Gastroesophageal sphincter (tissue), 4 donors: ENCODE measurements at regions not wholly inside any gene's neighbourhood (a gene's known extent, or its start where the extent isn't known, plus 50 kb on each side); places are given as distances from the start of the nearest gene placed in this dataset.

Experiments used
- ATAC-seq: fragments of 150-250 bp; one replicate; pipeline ENCODE4 v1.9.1; 2016; ENCODE audit warnings: mild to moderate bottlenecking, moderate library complexity
- H3K27ac ChIP-seq, 4 donors: fragments of 200-600 bp; sonication (generic) in 3 of 4; 1 replicate in 3 of 4; 2 replicates in 1 of 4; pipeline ENCODE4 v1.5.1; 2016 to 2019
- H3K27me3 ChIP-seq: fragments of 200-600 bp; sonication (generic); one replicate; pipeline ENCODE4 v1.5.1; 2019
- H3K36me3 ChIP-seq, 2 donors: fragments of 200-600 bp; sonication (generic); one replicate each; pipeline ENCODE4 v1.5.1; 2019; ENCODE audit warnings: control low read depth in 1 of 2
- H3K4me1 ChIP-seq, 3 donors: fragments of 200-600 bp; sonication (generic); 1 replicate in 2 of 3; 2 replicates in 1 of 3; pipeline ENCODE4 v1.5.1; 2016 to 2019; ENCODE audit warnings: control low read depth in 2 of 3
- H3K4me3 ChIP-seq, 2 donors: fragments of 200-600 bp; sonication (generic); one replicate each; pipeline ENCODE4 v1.5.1; 2019; ENCODE audit warnings: mild to moderate bottlenecking in 1 of 2, moderate library complexity in 1 of 2
- H3K9me3 ChIP-seq, 3 donors: fragments of 200-600 bp; sonication (generic); one replicate each; pipeline ENCODE4 v1.5.1; 2017 to 2019; ENCODE audit warnings: control low read depth in 2 of 3
- EP300 ChIP-seq: sonication (generic); formaldehyde crosslinking; IDR thresholded peaks from one replicate; pipeline ENCODE4 v1.6.1; 2017; ENCODE audit warnings: antibody characterized with exemption, mild to moderate bottlenecking
- POLR2A ChIP-seq, 2 donors: fragments of 450-650 bp; IDR thresholded peaks; one replicate each; pipeline ENCODE4 v1.6.1; 2017; ENCODE audit warnings: antibody characterized with exemption in 2 of 2, mild to moderate bottlenecking in 2 of 2, moderate library complexity in 1 of 2
- POLR2AphosphoS5 ChIP-seq: sonication (generic); formaldehyde crosslinking; IDR thresholded peaks from one replicate; pipeline ENCODE4 v1.6.1; 2017; ENCODE audit warnings: antibody characterized with exemption
- WGBS, 2 donors: methylation state at CpG; one replicate each; pipeline ENCODE4 v1.1.5; 2018; ENCODE audit warnings: low coverage in 1 of 2; 5-methylcytosine and 5-hydroxymethylcytosine counted together
- TF ChIP-seq, protein P1 (sequence below), 4 experiments: fragments of 200-600 bp in 2 of 4; fragments of 450-650 bp in 2 of 4; sonication (generic) in 1 of 4; IDR thresholded peaks; one replicate each; pipeline ENCODE4 v1.5.1; 2017 to 2019; ENCODE audit warnings: antibody characterized with exemption in 4 of 4, mild to moderate bottlenecking in 2 of 4, moderate library complexity in 2 of 4

DNA sequence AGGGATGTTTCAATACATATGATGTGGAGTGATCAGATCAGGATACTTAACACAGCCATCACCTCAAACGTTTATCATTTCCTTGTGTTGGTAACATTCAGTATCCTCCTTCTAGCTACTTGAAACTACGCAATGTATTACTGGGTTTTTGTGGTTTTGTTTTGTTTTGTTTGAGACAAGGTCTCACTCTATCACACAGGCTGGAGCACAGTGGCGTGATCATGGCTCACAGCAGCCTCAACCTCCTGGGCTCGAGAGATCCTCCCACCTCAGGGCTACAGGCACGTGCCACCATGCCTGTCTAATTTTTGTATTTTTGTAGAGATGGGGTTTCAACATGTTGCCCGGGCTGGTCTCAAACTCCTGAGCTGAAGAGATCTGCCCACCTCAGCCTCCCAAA lies 70.2 kb upstream of the BCL11B start:
- Histone ChIP-seq H3K27ac (no peak overlapping the region), H3K27me3 (peaks cover 32% of the 10 kb centered on the region), H3K9me3 (peaks cover 0 to 7% (median 0%) of the 10 kb centered on the region in 3 donors), H3K4me1 (no peaks in the 10 kb centered on the region), H3K36me3 (no peaks in the 10 kb centered on the region), H3K4me3 (no peak overlapping the region)
- 60 to 72% methylated on average over 2 to 6 of the region's 6 CpGs for WGBS, 2 donors
- TF ChIP-seq EP300 (no peak), POLR2AphosphoS5 (no peak), POLR2A (IDR thresholded peaks at IDR 0.05) (no peak)
- TF ChIP-seq, protein P1, sequence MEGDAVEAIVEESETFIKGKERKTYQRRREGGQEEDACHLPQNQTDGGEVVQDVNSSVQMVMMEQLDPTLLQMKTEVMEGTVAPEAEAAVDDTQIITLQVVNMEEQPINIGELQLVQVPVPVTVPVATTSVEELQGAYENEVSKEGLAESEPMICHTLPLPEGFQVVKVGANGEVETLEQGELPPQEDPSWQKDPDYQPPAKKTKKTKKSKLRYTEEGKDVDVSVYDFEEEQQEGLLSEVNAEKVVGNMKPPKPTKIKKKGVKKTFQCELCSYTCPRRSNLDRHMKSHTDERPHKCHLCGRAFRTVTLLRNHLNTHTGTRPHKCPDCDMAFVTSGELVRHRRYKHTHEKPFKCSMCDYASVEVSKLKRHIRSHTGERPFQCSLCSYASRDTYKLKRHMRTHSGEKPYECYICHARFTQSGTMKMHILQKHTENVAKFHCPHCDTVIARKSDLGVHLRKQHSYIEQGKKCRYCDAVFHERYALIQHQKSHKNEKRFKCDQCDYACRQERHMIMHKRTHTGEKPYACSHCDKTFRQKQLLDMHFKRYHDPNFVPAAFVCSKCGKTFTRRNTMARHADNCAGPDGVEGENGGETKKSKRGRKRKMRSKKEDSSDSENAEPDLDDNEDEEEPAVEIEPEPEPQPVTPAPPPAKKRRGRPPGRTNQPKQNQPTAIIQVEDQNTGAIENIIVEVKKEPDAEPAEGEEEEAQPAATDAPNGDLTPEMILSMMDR (IDR thresholded peaks at IDR 0.05): no peak
- ATAC-seq: no peak

DNA sequence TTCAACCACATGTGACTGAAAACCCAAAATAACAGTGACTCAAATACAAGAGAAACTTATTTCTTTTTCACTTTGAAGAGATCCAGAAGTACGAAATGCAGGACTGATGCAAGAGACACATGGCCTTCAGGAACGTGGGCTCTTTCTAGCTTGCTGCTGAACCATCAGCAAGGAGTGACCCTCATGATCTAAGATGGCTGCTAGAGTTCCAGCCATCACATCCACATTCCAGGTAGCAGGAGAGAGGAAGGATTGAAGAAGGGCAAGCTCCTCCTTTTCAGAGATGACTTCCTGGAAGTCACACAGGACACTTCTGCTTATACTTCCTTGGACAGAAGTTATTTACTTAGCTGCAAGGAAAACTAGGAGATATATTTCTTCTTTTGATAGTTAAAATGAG lies 67.6 kb upstream of the BCL11B start:
- 67 to 83% methylated on average over 2 of the region's 2 CpGs for WGBS, 2 donors
- H3K36me3 ChIP-seq: no peaks in the 10 kb centered on the region
- ATAC-seq: no peak
- no peaks in the 10 kb centered on the region for H3K4me1 ChIP-seq
- H3K4me3 ChIP-seq: no peak overlapping the region
- peaks cover 35% of the 10 kb centered on the region for H3K27me3 ChIP-seq
- TF ChIP-seq EP300: no peak
- TF ChIP-seq, protein P1 (IDR thresholded peaks at IDR 0.05): no peak
- no peak for TF ChIP-seq POLR2A (IDR thresholded peaks at IDR 0.05)
- TF ChIP-seq POLR2AphosphoS5: no peak
- H3K27ac ChIP-seq: no peak overlapping the region
- peaks cover 0 to 16% (median 0%) of the 10 kb centered on the region in 3 donors for H3K9me3 ChIP-seq

DNA sequence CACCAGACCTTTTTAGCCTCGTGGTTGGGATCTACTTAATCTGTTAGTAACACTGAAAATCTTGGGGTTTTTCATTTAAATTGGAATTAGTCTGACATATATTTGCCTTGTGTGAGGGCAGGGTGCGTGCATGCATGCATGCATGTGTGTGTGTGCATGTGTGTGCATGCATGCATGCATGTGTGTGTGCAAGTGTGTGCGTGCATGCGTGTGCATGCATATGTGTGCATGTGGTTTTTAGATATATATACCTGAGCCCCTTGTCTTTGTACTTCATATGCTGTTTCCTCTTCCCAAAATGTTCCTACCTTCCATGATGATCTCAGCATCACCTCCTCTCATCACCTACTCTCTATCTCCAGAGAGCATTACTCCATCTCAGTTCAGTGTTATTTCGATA lies 66.3 kb upstream of the BCL11B start:
- ATAC-seq: no peak
- Histone ChIP-seq H3K4me1 (no peaks in the 10 kb centered on the region), H3K9me3 (peaks cover 0 to 17% (median 0%) of the 10 kb centered on the region in 3 donors), H3K36me3 (no peaks in the 10 kb centered on the region), H3K27ac (no peak overlapping the region), H3K4me3 (no peak overlapping the region), H3K27me3 (peaks cover 38% of the 10 kb centered on the region)
- 72 to 80% methylated on average over 4 to 5 of the region's 5 CpGs for WGBS, 2 donors
- TF ChIP-seq, protein P1 (IDR thresholded peaks at IDR 0.05): no peak
- TF ChIP-seq EP300: no peak
- TF ChIP-seq POLR2AphosphoS5: no peak
- TF ChIP-seq POLR2A (IDR thresholded peaks at IDR 0.05): no peak

DNA sequence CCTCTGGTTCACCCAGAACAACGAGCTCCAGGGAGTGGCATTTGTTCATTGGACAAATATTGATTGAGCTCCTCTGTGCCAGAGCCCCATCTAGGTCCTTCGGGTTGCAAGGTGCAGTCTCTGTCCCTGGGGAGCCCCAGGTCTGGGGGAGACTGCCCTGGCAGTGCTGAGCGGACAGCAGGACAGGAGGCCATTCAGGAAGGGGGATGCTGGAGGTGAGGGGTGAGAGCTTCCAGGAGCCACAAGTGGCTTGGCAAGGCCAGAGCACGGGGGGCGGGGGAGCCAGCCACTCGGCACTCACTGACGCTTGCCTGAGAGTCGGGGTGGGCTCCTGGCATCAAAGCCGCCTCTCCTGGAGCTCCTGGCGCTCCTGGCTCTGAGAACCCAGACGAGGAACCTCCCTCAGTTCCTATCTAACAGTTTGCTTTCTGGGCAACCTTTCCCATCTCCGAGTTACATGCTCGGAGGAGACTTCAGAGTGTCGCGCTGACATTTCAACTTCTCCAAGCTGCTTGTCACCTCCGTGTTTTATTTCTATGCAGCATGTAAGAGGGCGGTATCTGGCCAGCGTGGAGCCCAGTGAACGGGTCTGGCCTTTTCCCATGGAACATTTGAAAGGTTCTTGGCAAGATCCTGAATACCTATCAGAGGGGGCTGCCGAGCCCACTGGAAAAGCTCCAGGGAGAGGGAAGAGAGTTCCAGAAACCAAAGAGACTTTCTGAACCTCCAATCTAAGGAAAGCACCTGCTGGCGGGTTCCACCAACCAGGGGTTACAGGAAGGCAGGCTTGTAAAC lies 62.0 kb upstream of the BCL11B start:
- no peak for TF ChIP-seq POLR2AphosphoS5
- no peak overlapping the region for H3K27ac ChIP-seq
- H3K36me3 ChIP-seq: no peaks in the 10 kb centered on the region
- no peaks in the 10 kb centered on the region for H3K4me1 ChIP-seq
- no peak overlapping the region for H3K4me3 ChIP-seq
- 38% methylated on average over 12 of the region's 21 CpGs; no CpG with 5 or more reads in 1 of the 2 donors for WGBS, 2 donors
- H3K9me3 ChIP-seq: peaks cover 0 to 10% (median 0%) of the 10 kb centered on the region in 3 donors
- H3K27me3 ChIP-seq: peaks cover 42% of the 10 kb centered on the region
- no peak for ATAC-seq

DNA sequence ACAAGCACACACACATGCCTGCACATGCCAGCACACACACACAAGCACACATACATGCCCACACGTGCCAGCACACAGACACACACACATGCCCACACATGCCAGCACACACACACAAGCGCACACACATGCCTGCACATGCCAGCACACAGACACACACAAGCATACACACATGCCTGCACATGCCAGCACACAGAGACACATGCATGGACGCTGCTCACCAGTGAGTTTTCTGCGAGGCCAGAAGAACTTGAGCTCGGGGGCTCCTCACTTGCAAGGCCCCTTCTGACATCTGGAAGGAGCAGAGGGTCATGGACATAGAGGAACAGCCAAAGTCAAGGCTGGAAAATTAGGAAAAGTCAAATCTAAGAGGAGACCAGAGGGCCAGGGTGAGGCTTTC lies 61.2 kb upstream of the BCL11B start:
- Histone ChIP-seq H3K4me1 (no peaks in the 10 kb centered on the region), H3K27me3 (peaks cover 46% of the 10 kb centered on the region), H3K4me3 (no peak overlapping the region), H3K9me3 (peaks cover 0 to 10% (median 0%) of the 10 kb centered on the region in 3 donors), H3K27ac (no peak overlapping the region), H3K36me3 (no peaks in the 10 kb centered on the region)
- 80 to 90% methylated on average over 1 to 2 of the region's 5 CpGs for WGBS, 2 donors
- TF ChIP-seq EP300: no peak
- no peak for TF ChIP-seq POLR2A (IDR thresholded peaks at IDR 0.05)
- TF ChIP-seq POLR2AphosphoS5: no peak
- TF ChIP-seq, protein P1 (IDR thresholded peaks at IDR 0.05): no peak
- ATAC-seq: no peak
